HFF-Myc (cell line): ENCODE measurements at regions not wholly inside any gene's neighbourhood (a gene's known extent, or its start where the extent isn't known, plus 50 kb on each side); places are given as distances from the start of the nearest gene placed in this dataset.

Source experiments
- DNase-seq: peaks from one replicate; pipeline ENCODE4 v3.0.0-alpha.2; 2011; ENCODE audit warnings: low read depth; ENCODE audit errors: extremely low read depth
- H3K4me3 ChIP-seq: replicated peaks from 2 replicates; pipeline ENCODE4 v1.5.1; 2011; ENCODE audit warnings: low read depth, mild to moderate bottlenecking, control low read depth, low read length
- TF ChIP-seq, protein P1 (sequence below): IDR thresholded peaks from 2 replicates; pipeline ENCODE4 v1.5.1; 2012; ENCODE audit warnings: mild to moderate bottlenecking, low read depth, low read length, control low read depth; ENCODE audit errors: missing control alignments

GRCh38 chr10:36367362-36367761 lies 725.3 kb upstream of the FZD8 start:
- no peak for DNase-seq
- H3K4me3 ChIP-seq = no peak overlapping the region
- TF ChIP-seq, protein P1, sequence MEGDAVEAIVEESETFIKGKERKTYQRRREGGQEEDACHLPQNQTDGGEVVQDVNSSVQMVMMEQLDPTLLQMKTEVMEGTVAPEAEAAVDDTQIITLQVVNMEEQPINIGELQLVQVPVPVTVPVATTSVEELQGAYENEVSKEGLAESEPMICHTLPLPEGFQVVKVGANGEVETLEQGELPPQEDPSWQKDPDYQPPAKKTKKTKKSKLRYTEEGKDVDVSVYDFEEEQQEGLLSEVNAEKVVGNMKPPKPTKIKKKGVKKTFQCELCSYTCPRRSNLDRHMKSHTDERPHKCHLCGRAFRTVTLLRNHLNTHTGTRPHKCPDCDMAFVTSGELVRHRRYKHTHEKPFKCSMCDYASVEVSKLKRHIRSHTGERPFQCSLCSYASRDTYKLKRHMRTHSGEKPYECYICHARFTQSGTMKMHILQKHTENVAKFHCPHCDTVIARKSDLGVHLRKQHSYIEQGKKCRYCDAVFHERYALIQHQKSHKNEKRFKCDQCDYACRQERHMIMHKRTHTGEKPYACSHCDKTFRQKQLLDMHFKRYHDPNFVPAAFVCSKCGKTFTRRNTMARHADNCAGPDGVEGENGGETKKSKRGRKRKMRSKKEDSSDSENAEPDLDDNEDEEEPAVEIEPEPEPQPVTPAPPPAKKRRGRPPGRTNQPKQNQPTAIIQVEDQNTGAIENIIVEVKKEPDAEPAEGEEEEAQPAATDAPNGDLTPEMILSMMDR = no peak

DNA sequence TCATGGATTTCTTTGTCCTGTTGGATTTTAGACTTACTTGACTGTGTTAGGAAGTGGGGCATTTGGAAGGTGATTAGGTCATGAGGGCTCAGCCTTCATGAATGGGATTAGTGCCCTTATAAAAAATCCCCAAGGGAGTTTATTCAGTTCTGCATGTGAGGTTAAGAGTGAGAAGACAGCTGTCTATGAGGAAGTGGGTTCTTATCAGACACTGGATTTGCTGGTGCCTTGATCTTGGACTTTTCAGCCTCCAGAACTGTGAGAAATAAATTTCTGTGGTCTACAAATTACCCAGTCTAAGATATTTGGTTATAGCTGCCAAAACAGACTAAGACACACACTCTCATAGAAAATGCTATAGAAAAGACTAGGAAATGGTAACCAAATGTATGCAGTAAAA lies 724.7 kb upstream of the FZD8 start:
- no peak for DNase-seq
- TF ChIP-seq, protein P1 = no peak
- H3K4me3 ChIP-seq = no peak overlapping the region

DNA sequence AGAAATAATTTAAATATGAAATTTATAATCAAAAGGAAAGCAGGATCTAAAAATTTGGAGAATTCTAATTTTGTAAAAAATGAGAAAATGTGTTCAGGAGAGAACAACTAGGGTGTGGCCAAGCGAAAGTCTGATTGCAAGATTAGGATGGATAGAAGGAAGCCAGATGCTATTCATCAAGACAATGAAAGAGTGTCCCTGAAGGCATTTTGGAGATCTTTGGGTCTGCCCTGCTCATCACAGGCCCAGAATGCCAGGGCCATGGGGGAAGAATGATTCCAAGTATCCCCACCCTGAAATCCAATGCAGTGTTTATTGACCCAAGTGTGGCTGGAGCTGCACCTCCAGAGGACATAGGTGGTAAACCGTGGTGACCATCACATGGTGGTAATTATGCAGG lies 724.0 kb upstream of the FZD8 start:
- DNase-seq = no peak
- H3K4me3 ChIP-seq = no peak overlapping the region
- TF ChIP-seq, protein P1 = no peak

DNA sequence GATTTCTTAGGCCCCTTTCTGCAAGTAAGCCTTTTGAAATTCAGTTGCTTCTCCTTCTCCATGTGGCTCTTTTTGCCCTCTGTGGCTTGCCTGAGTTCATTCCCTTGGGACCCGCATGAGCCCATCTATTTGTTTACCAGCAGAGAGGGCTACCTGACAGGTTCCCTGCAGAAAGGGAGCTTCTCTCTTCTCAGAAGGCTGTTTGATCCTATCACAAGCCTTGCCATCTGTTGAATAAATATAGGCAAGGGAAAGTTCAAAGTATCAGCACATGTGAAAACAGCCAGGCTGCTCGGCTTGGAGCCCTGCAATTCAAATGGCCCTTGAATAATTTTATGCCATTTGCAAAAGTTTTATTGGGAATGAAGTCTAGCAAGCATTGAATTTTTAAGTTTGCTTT lies 720.2 kb upstream of the FZD8 start:
- no peak for DNase-seq
- TF ChIP-seq, protein P1 = no peak
- no peak overlapping the region for H3K4me3 ChIP-seq

- no peak overlapping the region for H3K4me3 ChIP-seq
- TF ChIP-seq, protein P1 = no peak
- no peak for DNase-seq
These were observed 716.6 kb upstream of the FZD8 start for GRCh38 chr10:36358736-36359135.

DNA sequence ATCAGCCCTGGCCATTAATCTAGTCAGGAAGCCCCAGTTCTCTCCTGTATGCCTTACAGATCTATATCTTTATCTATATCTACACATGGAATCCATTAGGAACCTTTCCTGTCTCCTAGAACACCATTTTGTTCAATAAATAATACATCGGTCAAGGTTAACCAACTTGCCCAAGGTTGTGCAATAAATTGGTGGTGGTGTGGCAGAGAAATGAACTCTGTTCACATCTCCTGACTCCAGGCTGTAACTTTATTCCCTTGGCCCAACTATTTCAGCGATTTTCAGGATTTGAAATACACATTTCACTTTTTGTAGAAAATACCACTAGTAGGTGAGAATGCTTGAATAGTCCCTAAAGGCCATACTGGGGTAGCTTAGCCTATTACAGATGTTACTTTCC lies 712.5 kb upstream of the FZD8 start:
- TF ChIP-seq, protein P1 = no peak
- no peak overlapping the region for H3K4me3 ChIP-seq

DNA sequence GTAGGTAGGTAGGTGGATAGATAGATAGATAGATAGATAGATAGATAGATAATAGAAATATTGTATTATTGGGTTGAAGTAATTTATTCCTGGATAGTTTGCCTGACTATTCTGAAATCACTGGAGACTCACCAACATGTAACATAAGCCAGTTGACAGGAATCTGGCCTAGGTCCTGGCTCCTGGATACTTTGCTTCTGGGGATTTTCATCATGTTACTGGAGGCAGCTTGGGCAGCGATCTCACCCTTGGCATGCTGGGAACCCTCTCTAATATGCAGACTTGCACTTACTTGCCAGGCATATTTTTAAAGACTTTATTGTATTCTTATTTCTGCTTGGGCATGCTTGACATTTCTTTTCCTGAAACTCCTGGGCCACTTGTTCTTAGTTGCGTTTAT lies 709.1 kb upstream of the FZD8 start:
- DNase-seq = no peak
- TF ChIP-seq, protein P1 = no peak
- H3K4me3 ChIP-seq = no peak overlapping the region

More for the DNA sequence above, 712.5 kb upstream of the FZD8 start:
- no peak for DNase-seq
